Mesendoderm (in vitro differentiated cells): ENCODE measurements at regions not wholly inside any gene's neighbourhood (a gene's known extent, or its start where the extent isn't known, plus 50 kb on each side); places are given as distances from the start of the nearest gene placed in this dataset.

ENCODE experiments used
- DNase-seq: peaks from one replicate; pipeline ENCODE4 v3.0.0; 2013
- H2AK5ac ChIP-seq: 2 replicates; pipeline ENCODE4 v1.6.1; 2013; ENCODE audit warnings: low read length, inconsistent platforms
- H2BK120ac ChIP-seq: 2 replicates; pipeline ENCODE4 v1.6.1; 2013; ENCODE audit warnings: low read depth, mild to moderate bottlenecking, low read length, moderate library complexity, mixed read lengths
- H2BK15ac ChIP-seq: replicated peaks from 2 replicates; pipeline ENCODE4 v1.6.1; 2013; ENCODE audit warnings: low read depth, mild to moderate bottlenecking, moderate library complexity
- H2BK5ac ChIP-seq: 2 replicates; pipeline ENCODE4 v1.6.1; 2013; ENCODE audit warnings: low read length, inconsistent platforms
- H3K18ac ChIP-seq: 2 replicates; pipeline ENCODE4 v1.6.1; 2013; ENCODE audit warnings: mild to moderate bottlenecking, low read length, mixed read lengths
- H3K23ac ChIP-seq: one replicate; pipeline ENCODE4 v1.6.1; 2013; ENCODE audit warnings: low read length
- H3K27ac ChIP-seq: 2 replicates; pipeline ENCODE4 v1.5.1; 2013; ENCODE audit warnings: low read depth, mild to moderate bottlenecking, inconsistent platforms, low read length, moderate library complexity
- H3K27me3 ChIP-seq: 2 replicates; pipeline ENCODE4 v1.6.1; 2013; ENCODE audit warnings: low read length, control low read depth, mild to moderate bottlenecking, inconsistent platforms; ENCODE audit not compliant: insufficient read depth, poor library complexity
- H3K36me3 ChIP-seq: 2 replicates; pipeline ENCODE4 v1.6.1; 2013; ENCODE audit warnings: low read length, inconsistent platforms; ENCODE audit not compliant: control insufficient read depth, insufficient read depth
- H3K4ac ChIP-seq: one replicate; pipeline ENCODE4 v1.6.1; 2013; ENCODE audit warnings: low read depth, mild to moderate bottlenecking, low read length, moderate library complexity
- H3K4me1 ChIP-seq: 2 replicates; pipeline ENCODE4 v1.6.1; 2013; ENCODE audit warnings: low read depth, low read length, inconsistent platforms; ENCODE audit not compliant: control insufficient read depth
- H3K4me2 ChIP-seq: 2 replicates; pipeline ENCODE4 v1.6.1; 2013; ENCODE audit warnings: low read length
- H3K4me3 ChIP-seq: 2 replicates; pipeline ENCODE4 v1.5.1; 2013; ENCODE audit warnings: mild to moderate bottlenecking, low read length
- H3K56ac ChIP-seq: one replicate; pipeline ENCODE4 v1.6.1; 2013; ENCODE audit warnings: low read length
- H3K79me1 ChIP-seq: 2 replicates; pipeline ENCODE4 v1.6.1; 2013; ENCODE audit warnings: low read length, inconsistent platforms
- H3K79me2 ChIP-seq: 2 replicates; pipeline ENCODE4 v1.6.1; 2013; ENCODE audit warnings: mild to moderate bottlenecking, low read length; ENCODE audit not compliant: control insufficient read depth, insufficient read depth
- H3K9ac ChIP-seq: 2 replicates; pipeline ENCODE4 v1.6.1; 2013; ENCODE audit warnings: low read length, inconsistent platforms
- H4K5ac ChIP-seq: one replicate; pipeline ENCODE4 v1.6.1; 2013; ENCODE audit warnings: low read length
- H4K8ac ChIP-seq: one replicate; pipeline ENCODE4 v1.6.1; 2013; ENCODE audit warnings: low read depth, mild to moderate bottlenecking, control low read depth, low read length, moderate library complexity
- WGBS: extraction: QIAGEN DNeasy Blood & Tissue Kit; methylation state at CpG from one replicate; pipeline ENCODE4 v1.1.7; 2013; ENCODE audit warnings: low lambda C conversion rate, missing lambda C conversion rate; ENCODE audit not compliant: insufficient coverage; ENCODE audit errors: extremely low coverage; 5-methylcytosine and 5-hydroxymethylcytosine counted together

DNA sequence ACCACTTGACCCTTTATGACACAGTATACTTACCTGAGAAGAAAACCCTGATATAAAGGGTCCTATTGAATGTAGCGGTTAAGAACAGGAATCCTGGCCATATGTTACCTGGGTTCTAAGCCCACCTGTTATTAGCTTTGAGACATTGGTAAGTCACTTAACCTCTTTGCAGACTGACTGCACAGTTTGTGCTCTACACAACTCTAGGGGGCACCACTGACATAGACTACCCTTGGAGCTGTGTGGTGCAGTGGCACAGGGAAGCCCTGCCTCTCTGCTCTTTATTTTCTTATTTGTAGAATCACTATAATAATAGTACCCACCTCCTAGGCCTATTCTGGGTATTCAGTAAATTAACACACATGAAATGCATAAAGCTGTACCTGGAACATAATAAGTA is 165.6 kb downstream of the C1orf94 start:
- Histone ChIP-seq H4K5ac (no peak overlapping the region), H4K8ac (no peak overlapping the region), H3K4me1 (no peaks in the 10 kb centered on the region), H3K23ac (no peak overlapping the region), H2AK5ac (no peak overlapping the region), H2BK5ac (no peak overlapping the region), H3K79me1 (no peaks in the 10 kb centered on the region), H3K4me2 (no peak overlapping the region), H3K79me2 (no peaks in the 10 kb centered on the region), H3K4ac (no peak overlapping the region), H3K4me3 (no peak overlapping the region), H3K27me3 (no peaks in the 10 kb centered on the region), H3K27ac (no peak overlapping the region), H2BK15ac (no peak overlapping the region), H3K18ac (no peak overlapping the region), H3K9ac (no peak overlapping the region), H3K56ac (no peak overlapping the region), H3K36me3 (no peaks in the 10 kb centered on the region), H2BK120ac (no peak overlapping the region)
- WGBS: no CpG with 5 or more reads among the region's 1 CpG
- DNase-seq: no peak

DNA sequence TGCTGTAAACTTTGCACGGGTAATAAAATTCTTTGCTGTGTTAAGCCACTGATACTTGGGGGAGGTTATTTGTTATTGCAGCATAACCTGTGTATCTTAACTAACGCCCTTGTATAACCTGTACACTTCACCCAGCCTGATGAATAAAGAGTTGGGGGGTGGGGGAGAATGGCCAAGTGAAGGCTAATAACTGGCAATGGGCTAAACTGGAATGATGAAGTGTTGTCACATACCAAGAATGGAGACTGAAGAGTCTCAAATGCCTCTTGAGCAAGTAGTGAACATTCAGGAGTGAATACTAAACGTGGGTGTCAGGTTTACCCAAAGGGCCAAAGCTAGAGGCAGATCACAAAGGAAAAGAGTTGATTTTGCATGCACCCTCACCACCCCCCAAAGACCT is 169.4 kb downstream of the C1orf94 start:
- Histone ChIP-seq H3K23ac (no peak overlapping the region), H3K9ac (no peak overlapping the region), H3K4me3 (no peak overlapping the region), H2AK5ac (no peak overlapping the region), H3K4me2 (no peak overlapping the region), H3K18ac (no peak overlapping the region), H4K5ac (no peak overlapping the region), H2BK15ac (no peak overlapping the region), H3K79me2 (no peaks in the 10 kb centered on the region), H3K4ac (no peak overlapping the region), H3K27ac (no peak overlapping the region), H2BK120ac (no peak overlapping the region), H3K27me3 (no peaks in the 10 kb centered on the region), H2BK5ac (no peak overlapping the region), H3K56ac (no peak overlapping the region), H3K36me3 (no peaks in the 10 kb centered on the region), H3K79me1 (no peaks in the 10 kb centered on the region), H4K8ac (no peak overlapping the region), H3K4me1 (no peaks in the 10 kb centered on the region)
- WGBS: no CpG with 5 or more reads among the region's 3 CpGs
- no peak for DNase-seq

DNA sequence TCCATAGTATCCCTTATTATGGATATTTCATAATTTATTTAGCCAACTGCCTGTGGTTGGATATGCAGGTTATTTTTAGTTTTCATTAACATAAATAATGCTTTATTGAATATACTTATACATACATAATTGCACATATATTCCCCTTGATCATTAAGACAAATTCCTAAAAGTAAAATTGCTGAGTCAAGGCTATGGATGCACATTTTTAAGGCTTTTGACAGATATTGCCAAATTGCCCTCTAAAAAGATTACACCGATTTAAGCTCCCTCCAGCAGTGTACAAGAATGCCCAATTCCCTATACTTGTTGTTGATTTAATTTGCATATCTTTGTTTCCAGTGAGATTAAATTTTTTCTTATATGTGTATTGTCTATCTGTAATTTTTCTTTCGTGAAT is 176.7 kb downstream of the C1orf94 start:
- Histone ChIP-seq H2BK5ac (no peak overlapping the region), H4K5ac (no peak overlapping the region), H3K27me3 (no peaks in the 10 kb centered on the region), H3K23ac (no peak overlapping the region), H3K4me1 (no peaks in the 10 kb centered on the region), H2AK5ac (no peak overlapping the region), H3K4ac (no peak overlapping the region), H3K79me1 (no peaks in the 10 kb centered on the region), H3K4me2 (no peak overlapping the region), H4K8ac (no peak overlapping the region), H2BK15ac (no peak overlapping the region), H3K27ac (no peak overlapping the region), H3K4me3 (no peak overlapping the region), H2BK120ac (no peak overlapping the region), H3K56ac (no peak overlapping the region), H3K18ac (no peak overlapping the region), H3K36me3 (no peaks in the 10 kb centered on the region), H3K9ac (no peak overlapping the region), H3K79me2 (no peaks in the 10 kb centered on the region)
- WGBS: no CpG with 5 or more reads among the region's 2 CpGs
- DNase-seq: no peak

DNA sequence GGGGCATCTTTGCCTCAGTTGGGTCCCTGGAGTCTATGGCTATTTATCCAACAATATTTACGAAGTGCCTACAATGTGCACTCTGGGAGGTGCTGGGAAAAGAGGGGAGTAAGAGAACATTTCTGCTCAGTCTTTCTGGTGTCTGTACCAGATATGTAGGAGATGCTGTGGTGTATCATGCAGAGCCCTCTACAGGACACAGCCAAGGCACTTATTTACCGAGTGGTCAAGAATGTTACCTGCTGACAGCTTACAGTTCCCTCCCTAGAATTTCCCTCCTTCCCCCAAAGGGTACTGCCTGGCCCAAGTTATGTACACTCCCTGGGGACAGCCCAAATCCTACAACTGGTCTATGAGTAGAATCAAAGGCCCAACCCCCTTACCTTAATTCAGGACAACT is 177.7 kb downstream of the C1orf94 start:
- H3K27ac ChIP-seq: no peak overlapping the region
- no peaks in the 10 kb centered on the region for H3K79me2 ChIP-seq
- H3K9ac ChIP-seq: no peak overlapping the region
- no peaks in the 10 kb centered on the region for H3K79me1 ChIP-seq
- H3K23ac ChIP-seq: no peak overlapping the region
- no peak overlapping the region for H3K4ac ChIP-seq
- H3K36me3 ChIP-seq: no peaks in the 10 kb centered on the region
- no peaks in the 10 kb centered on the region for H3K4me1 ChIP-seq
- no peaks in the 10 kb centered on the region for H3K27me3 ChIP-seq
- H2BK5ac ChIP-seq: no peak overlapping the region
- no CpG with 5 or more reads among the region's 2 CpGs for whole genome bisulfite sequencing
- H4K8ac ChIP-seq: no peak overlapping the region
- no peak overlapping the region for H3K4me2 ChIP-seq
- no peak overlapping the region for H3K56ac ChIP-seq
- H3K18ac ChIP-seq: no peak overlapping the region
- peak; percentile 19 for DNase-seq
- H3K4me3 ChIP-seq: no peak overlapping the region
- no peak overlapping the region for H4K5ac ChIP-seq
- no peak overlapping the region for H2BK120ac ChIP-seq
- no peak overlapping the region for H2BK15ac ChIP-seq
- no peak overlapping the region for H2AK5ac ChIP-seq

DNA sequence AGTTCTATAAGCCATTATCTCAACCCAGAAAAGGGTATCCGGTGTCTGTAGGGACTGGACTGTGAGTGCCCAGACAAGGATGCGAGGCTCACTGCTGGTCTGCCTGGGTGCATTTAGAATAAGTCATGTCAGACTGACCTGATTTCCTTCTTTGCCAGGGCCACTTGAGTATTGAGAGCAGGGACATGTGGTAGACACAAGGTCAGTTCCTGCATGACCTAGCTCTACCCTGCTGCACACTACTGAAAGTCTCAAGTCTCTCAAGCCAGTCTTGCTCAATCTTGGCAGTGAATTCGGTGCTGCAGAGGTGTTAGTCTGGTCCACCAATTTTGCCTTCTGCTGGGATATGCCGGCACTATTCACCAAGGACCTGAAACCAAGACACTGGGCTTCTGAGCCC is 180.1 kb downstream of the C1orf94 start:
- Histone ChIP-seq H3K4me1 (no peaks in the 10 kb centered on the region), H3K23ac (no peak overlapping the region), H4K8ac (no peak overlapping the region), H3K79me1 (no peaks in the 10 kb centered on the region), H2BK120ac (no peak overlapping the region), H2BK15ac (no peak overlapping the region), H3K27ac (no peak overlapping the region), H2AK5ac (no peak overlapping the region), H3K36me3 (no peaks in the 10 kb centered on the region), H2BK5ac (no peak overlapping the region), H3K56ac (no peak overlapping the region), H3K4me3 (no peak overlapping the region), H3K9ac (no peak overlapping the region), H3K27me3 (no peaks in the 10 kb centered on the region), H3K4ac (no peak overlapping the region), H4K5ac (no peak overlapping the region), H3K4me2 (no peak overlapping the region), H3K79me2 (no peaks in the 10 kb centered on the region), H3K18ac (no peak overlapping the region)
- DNase-seq: no peak
- no CpG with 5 or more reads among the region's 4 CpGs for WGBS

DNA sequence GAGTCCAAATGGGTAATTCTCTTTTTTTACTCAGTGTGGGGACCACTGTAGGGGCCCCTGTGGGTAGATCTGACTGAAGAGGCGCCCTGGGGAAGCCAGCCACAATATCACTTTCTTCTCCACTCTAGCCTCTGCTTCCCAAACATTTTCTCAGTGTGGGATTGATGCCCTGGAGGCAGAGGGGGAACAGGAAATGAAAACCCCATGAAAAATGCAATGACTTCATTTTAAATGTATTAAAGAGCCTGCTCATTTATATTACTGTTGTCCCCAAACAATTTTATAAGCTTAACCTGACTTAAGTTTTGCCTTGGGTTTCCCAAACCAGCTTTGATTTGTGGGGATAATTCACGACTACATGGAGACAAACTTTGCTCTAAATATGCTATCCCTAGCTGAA is 181.9 kb downstream of the C1orf94 start:
- Histone ChIP-seq H2AK5ac (no peak overlapping the region), H3K27ac (no peak overlapping the region), H3K27me3 (no peaks in the 10 kb centered on the region), H3K56ac (no peak overlapping the region), H3K79me2 (no peaks in the 10 kb centered on the region), H3K36me3 (no peaks in the 10 kb centered on the region), H2BK15ac (no peak overlapping the region), H4K8ac (no peak overlapping the region), H4K5ac (no peak overlapping the region), H3K18ac (no peak overlapping the region), H2BK5ac (no peak overlapping the region), H3K4me1 (no peaks in the 10 kb centered on the region), H3K9ac (no peak overlapping the region), H3K4me3 (no peak overlapping the region), H2BK120ac (no peak overlapping the region), H3K23ac (no peak overlapping the region), H3K4me2 (no peak overlapping the region), H3K79me1 (no peaks in the 10 kb centered on the region), H3K4ac (no peak overlapping the region)
- DNase-seq: no peak
- no CpG with 5 or more reads among the region's 2 CpGs for WGBS
